ENCODE measurements at regions not wholly inside any gene's neighbourhood (a gene's known extent, or its start where the extent isn't known, plus 50 kb on each side); places are given as distances from the start of the nearest gene placed in this dataset.

GRCh38 chr22:27019827-27020226 is 362.4 kb downstream of the MIAT start:
- H3K36me3 ChIP-seq: no peaks in the 10 kb centered on the region
- H3K27me3 ChIP-seq: peaks cover 31% of the 10 kb centered on the region
- H3K9me3 ChIP-seq (ENCODE audit: low read depth): no peaks in the 10 kb centered on the region
- DNase-seq (ENCODE audit: low read depth in 1 of 2, low spot score in 1 of 2): no peak
- H3K4me3 ChIP-seq: no peak overlapping the region
- H3K27ac ChIP-seq: no peak overlapping the region
- TF ChIP-seq, protein P1, sequence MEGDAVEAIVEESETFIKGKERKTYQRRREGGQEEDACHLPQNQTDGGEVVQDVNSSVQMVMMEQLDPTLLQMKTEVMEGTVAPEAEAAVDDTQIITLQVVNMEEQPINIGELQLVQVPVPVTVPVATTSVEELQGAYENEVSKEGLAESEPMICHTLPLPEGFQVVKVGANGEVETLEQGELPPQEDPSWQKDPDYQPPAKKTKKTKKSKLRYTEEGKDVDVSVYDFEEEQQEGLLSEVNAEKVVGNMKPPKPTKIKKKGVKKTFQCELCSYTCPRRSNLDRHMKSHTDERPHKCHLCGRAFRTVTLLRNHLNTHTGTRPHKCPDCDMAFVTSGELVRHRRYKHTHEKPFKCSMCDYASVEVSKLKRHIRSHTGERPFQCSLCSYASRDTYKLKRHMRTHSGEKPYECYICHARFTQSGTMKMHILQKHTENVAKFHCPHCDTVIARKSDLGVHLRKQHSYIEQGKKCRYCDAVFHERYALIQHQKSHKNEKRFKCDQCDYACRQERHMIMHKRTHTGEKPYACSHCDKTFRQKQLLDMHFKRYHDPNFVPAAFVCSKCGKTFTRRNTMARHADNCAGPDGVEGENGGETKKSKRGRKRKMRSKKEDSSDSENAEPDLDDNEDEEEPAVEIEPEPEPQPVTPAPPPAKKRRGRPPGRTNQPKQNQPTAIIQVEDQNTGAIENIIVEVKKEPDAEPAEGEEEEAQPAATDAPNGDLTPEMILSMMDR (IDR thresholded peaks at IDR 0.05; ENCODE audit: low read depth, low read length): no peak
- no peaks in the 10 kb centered on the region for H3K4me1 ChIP-seq (ENCODE audit: low read depth)

DNA sequence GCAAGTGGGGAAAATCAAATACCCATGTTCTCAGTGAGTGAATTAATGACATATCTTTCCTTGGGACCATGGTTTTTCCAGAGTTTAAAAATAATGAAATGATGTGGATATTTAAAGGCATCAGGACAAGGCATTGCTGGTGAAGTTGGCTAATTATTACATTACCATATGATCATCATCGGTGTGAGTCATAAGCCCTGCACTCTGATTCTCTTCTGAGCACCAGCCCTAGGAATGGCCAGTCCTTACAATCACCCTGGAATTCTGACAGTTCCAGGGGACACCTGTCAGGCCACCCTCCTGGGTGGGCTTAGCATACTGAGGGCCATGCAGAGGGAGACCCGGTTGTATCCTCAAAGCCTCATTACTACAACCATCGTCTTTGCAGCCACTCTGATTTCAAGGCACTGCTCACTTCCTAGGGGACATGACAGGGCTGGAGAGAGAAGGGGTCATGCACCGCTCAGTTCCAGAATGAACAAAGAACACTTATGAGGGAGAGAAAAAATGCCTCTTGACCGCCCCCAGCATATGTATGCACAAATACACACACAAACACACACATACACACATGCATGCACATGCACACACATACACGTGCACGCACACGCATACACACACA is 365.0 kb downstream of the MIAT start:
- TF ChIP-seq, protein P1 (IDR thresholded peaks at IDR 0.05; ENCODE audit: low read depth, low read length): no peak
- no peaks in the 10 kb centered on the region for H3K36me3 ChIP-seq
- no peaks in the 10 kb centered on the region for H3K4me1 ChIP-seq (ENCODE audit: low read depth)
- no peaks in the 10 kb centered on the region for H3K9me3 ChIP-seq (ENCODE audit: low read depth)
- no peak overlapping the region for H3K4me3 ChIP-seq
- no peak overlapping the region for H3K27ac ChIP-seq
- H3K27me3 ChIP-seq: peaks cover 28% of the 10 kb centered on the region
- DNase-seq (ENCODE audit: low read depth in 1 of 2, low spot score in 1 of 2): no peak

DNA sequence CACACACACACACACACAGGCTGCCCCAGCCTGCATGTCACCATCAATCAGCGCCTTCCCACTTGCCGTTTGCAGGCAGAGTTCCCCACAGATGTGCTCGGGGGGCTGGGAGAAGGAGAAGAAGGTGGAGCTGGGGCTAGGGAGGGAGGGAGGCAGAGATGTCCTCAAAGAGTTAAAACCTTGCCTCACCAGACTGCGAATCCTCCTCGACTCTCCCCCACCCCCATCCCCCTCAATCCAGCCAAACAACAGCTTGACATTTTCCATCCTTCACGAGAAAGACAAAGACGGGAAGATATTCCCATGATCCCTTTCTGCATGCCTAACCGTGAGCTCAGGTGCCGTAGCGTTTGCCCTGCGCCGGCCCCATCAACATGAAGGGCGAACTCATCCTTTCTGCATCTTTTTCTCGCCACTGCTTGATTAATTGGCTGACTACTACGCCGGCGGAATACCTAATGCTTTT is 365.5 kb downstream of the MIAT start:
- TF ChIP-seq, protein P1 (IDR thresholded peaks at IDR 0.05; ENCODE audit: low read depth, low read length): no peak
- no peaks in the 10 kb centered on the region for H3K4me1 ChIP-seq (ENCODE audit: low read depth)
- no peak overlapping the region for H3K4me3 ChIP-seq
- DNase-seq (ENCODE audit: low read depth in 1 of 2, low spot score in 1 of 2): no peak
- no peaks in the 10 kb centered on the region for H3K9me3 ChIP-seq (ENCODE audit: low read depth)
- H3K36me3 ChIP-seq: no peaks in the 10 kb centered on the region
- no peak overlapping the region for H3K27ac ChIP-seq
- H3K27me3 ChIP-seq: peaks cover 24% of the 10 kb centered on the region

GRCh38 chr22:27023591-27023990 is 366.2 kb downstream of the MIAT start:
- Histone ChIP-seq H3K9me3 (ENCODE audit: low read depth) (no peaks in the 10 kb centered on the region), H3K36me3 (no peaks in the 10 kb centered on the region), H3K27ac (no peak overlapping the region), H3K4me1 (ENCODE audit: low read depth) (no peaks in the 10 kb centered on the region), H3K4me3 (no peak overlapping the region), H3K27me3 (peaks cover 17% of the 10 kb centered on the region)
- DNase-seq (ENCODE audit: low read depth in 1 of 2, low spot score in 1 of 2): no peak
- TF ChIP-seq, protein P1 (IDR thresholded peaks at IDR 0.05; ENCODE audit: low read depth, low read length): no peak

- TF ChIP-seq, protein P1 (IDR thresholded peaks at IDR 0.05; ENCODE audit: low read depth, low read length): no peak
- Histone ChIP-seq H3K27me3 (peaks cover 16% of the 10 kb centered on the region), H3K36me3 (no peaks in the 10 kb centered on the region), H3K9me3 (ENCODE audit: low read depth) (no peaks in the 10 kb centered on the region), H3K4me1 (ENCODE audit: low read depth) (no peaks in the 10 kb centered on the region), H3K4me3 (no peak overlapping the region), H3K27ac (no peak overlapping the region)
- DNase-seq (ENCODE audit: low read depth in 1 of 2, low spot score in 1 of 2): no peak
Measured at GRCh38 chr22:27024982-27025381, 367.6 kb downstream of the MIAT start.

All from cardiac muscle cell (in vitro differentiated cells and primary cell).